HEK293T (cell line): ENCODE measurements at regions not wholly inside any gene's neighbourhood (a gene's known extent, or its start where the extent isn't known, plus 50 kb on each side); places are given as distances from the start of the nearest gene placed in this dataset.

Experiments used
- ELF4 ChIP-seq: fragments of 450-650 bp; IDR thresholded peaks from 2 replicates; pipeline ENCODE4 v1.6.1; 2017; ENCODE audit warnings: antibody characterized with exemption
- FOXA1 ChIP-seq: fragments of 450-650 bp; IDR thresholded peaks from 2 replicates; pipeline ENCODE4 v1.6.1; 2016; ENCODE audit warnings: mild to moderate bottlenecking
- FOXM1 ChIP-seq: fragments of 450-650 bp; IDR thresholded peaks from 2 replicates; pipeline ENCODE4 v1.6.1; 2017; ENCODE audit warnings: mild to moderate bottlenecking, borderline replicate concordance
- HDGF ChIP-seq: fragments of 450-650 bp; IDR thresholded peaks from 2 replicates; pipeline ENCODE4 v1.6.1; 2017; ENCODE audit warnings: antibody characterized with exemption, borderline replicate concordance
- PKNOX1 ChIP-seq: fragments of 450-650 bp; IDR thresholded peaks from 2 replicates; pipeline ENCODE4 v1.6.1; 2016
- SP1 ChIP-seq: fragments of 450-650 bp; IDR thresholded peaks from 2 replicates; pipeline ENCODE4 v1.6.1; 2017
- TARDBP ChIP-seq: fragments of 450-650 bp; IDR thresholded peaks from 2 replicates; pipeline ENCODE4 v1.6.1; 2016
- ZNF384 ChIP-seq: fragments of 450-650 bp; IDR thresholded peaks from 2 replicates; pipeline ENCODE4 v1.6.1; 2016

GRCh38 chr4:156419080-156419685 is 465.5 kb upstream of the CTSO start:
- TF ChIP-seq ELF4 (no peak), FOXA1 (no peak), HDGF (no peak), FOXM1 (no peak), TARDBP (no peak), PKNOX1 (no peak), SP1 (no peak), ZNF384 (no peak)
